Osteocyte (in vitro differentiated cells): ENCODE measurements at regions not wholly inside any gene's neighbourhood (a gene's known extent, or its start where the extent isn't known, plus 50 kb on each side); places are given as distances from the start of the nearest gene placed in this dataset. TPM values are rescaled to one million over a fixed set of nuclear protein-coding genes. Genes with fewer than 3 reads are reported as not detected.
"Not testable (repeated sequence)": the region's sequence is repeated elsewhere in the genome, so short reads cannot be mapped to it uniquely, and the experiment has no call there.

ENCODE experiments used
- DNase-seq: peaks from one replicate; pipeline ENCODE4 v3.0.0; 2021; ENCODE audit warnings: mixed read lengths; ENCODE audit not compliant: unreplicated experiment; ENCODE audit errors: extremely low spot score
- H3K27ac Mint-ChIP-seq: one replicate; pipeline ENCODE4 v1.8.0; 2021; ENCODE audit warnings: mild to moderate bottlenecking, mixed read lengths; ENCODE audit not compliant: unreplicated experiment
- H3K27me3 Mint-ChIP-seq: one replicate; pipeline ENCODE4 v1.8.0; 2021; ENCODE audit warnings: mixed read lengths; ENCODE audit not compliant: unreplicated experiment
- H3K36me3 Mint-ChIP-seq: one replicate; pipeline ENCODE4 v1.8.0; 2021; ENCODE audit warnings: mixed read lengths; ENCODE audit not compliant: unreplicated experiment
- H3K4me1 Mint-ChIP-seq: one replicate; pipeline ENCODE4 v1.8.0; 2021; ENCODE audit warnings: mixed read lengths; ENCODE audit not compliant: unreplicated experiment
- H3K4me3 Mint-ChIP-seq: one replicate; pipeline ENCODE4 v1.8.0; 2021; ENCODE audit warnings: mild to moderate bottlenecking, moderate library complexity, mixed read lengths; ENCODE audit not compliant: unreplicated experiment
- H3K9me3 Mint-ChIP-seq: one replicate; pipeline ENCODE4 v1.8.0; 2021; ENCODE audit warnings: mixed read lengths; ENCODE audit not compliant: unreplicated experiment
- microRNA-seq: library from miRNA; unstranded; fragments of <30 nt; microRNA quantifications from one replicate; pipeline ENCODE4 v1.1.0, GENCODE V29; 2020; ENCODE audit not compliant: unreplicated experiment

DNA sequence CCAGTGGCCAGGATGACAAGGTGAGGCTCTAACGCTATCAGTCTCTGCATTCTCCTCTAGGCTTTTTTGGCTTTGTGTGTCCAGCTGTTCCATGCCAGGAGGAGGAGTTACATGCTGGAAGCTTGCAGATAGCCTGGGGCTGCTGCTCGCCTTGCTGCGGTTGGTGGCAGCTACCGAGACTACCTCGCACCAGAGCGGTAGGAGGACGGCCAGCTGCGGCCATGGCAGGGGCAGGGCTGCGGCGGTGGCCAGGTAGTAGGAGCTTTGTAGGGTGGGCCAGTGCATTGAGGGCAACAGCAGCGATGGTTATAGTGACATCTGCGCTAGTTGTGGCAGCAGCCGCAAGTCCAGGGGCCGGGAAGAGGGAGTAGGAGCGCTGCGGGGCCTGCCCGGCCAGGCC, 75.9 kb upstream of the POTEB3 start:
- H3K9me3 Mint-ChIP-seq, DNase-seq, H3K4me1 Mint-ChIP-seq, H3K27me3 Mint-ChIP-seq, H3K4me3 Mint-ChIP-seq, H3K36me3 Mint-ChIP-seq, H3K27ac Mint-ChIP-seq: not testable (repeated sequence)

DNA sequence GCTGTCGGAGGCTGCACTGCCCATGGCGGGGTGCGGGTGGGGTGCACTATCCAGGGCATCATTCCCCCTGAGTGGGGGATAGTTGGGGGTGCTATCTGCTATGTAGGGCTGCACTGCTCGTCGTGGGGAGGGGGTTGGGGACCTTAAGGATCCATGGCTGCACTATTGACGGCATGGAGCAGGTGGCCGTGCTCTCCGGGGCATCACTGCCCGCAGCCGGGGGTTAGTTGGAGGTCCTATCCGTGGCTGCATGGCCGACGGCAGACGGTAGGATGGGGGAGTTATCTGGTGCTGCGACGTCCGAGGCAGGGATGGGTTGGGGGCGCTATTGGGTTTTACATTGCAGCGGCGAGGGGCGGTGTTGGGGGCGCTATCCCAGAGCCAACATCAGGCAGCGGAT, 75.0 kb upstream of the POTEB3 start:
- not testable (repeated sequence) for DNase-seq, H3K27ac Mint-ChIP-seq, H3K4me3 Mint-ChIP-seq, H3K36me3 Mint-ChIP-seq, H3K27me3 Mint-ChIP-seq, H3K9me3 Mint-ChIP-seq, H3K4me1 Mint-ChIP-seq

DNA sequence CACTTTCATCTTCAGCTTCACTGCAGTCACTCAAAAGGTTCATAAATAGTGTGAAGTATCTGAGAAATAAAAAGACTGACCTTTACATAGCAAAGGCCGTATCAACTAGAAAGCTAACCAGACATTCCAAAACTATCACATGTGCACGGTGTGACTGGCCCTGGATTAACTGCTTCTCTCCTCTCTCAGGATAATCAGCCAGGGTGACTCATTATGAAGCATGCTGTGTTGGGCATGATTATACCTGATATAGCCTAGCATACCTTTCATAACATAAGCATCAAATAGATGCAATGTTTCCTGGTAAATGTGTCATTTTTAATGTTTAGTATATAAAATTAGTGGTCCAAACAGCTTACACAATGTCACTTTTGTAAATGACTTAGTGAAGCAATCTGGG, 62.7 kb upstream of the POTEB3 start:
- not testable (repeated sequence) for H3K27me3 Mint-ChIP-seq, H3K27ac Mint-ChIP-seq, H3K36me3 Mint-ChIP-seq, H3K4me1 Mint-ChIP-seq, H3K9me3 Mint-ChIP-seq, H3K4me3 Mint-ChIP-seq, DNase-seq

Small RNA genes lying in the stretch of these regions (microRNA-seq; reads per million reads assigned to microRNA genes)
- not detected for gene MIR5701-2
